ENCODE measurements at regions not wholly inside any gene's neighbourhood (a gene's known extent, or its start where the extent isn't known, plus 50 kb on each side); places are given as distances from the start of the nearest gene placed in this dataset.

DNA sequence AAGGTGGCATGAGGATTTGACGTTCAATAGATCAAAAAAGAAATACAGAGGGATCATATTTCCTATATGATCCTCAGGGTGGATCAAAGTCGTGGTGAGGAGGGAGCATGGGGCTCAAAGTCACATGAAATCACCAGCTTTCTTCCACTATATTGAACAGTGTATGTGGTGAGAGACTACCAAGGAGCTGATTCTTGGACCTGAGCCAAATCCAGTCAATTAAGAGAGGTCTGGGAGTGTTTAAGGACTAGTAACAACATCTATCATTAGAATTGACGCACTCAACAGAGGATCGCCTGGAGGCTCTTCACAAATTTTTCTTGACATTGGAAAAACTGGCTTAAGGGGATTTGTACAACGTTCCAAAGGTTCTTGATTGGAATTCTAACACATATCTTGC is 267.7 kb upstream of the PROX1 start:
- intact Hi-C loops (cut with DNase I), result no loop called here
- ATAC-seq, result no peak
- no peaks in the 10 kb centered on the region for H3K36me3 ChIP-seq
- H3K27ac ChIP-seq, result no peak overlapping the region
- no peaks in the 10 kb centered on the region for H3K4me1 ChIP-seq
- no peak overlapping the region for H3K4me3 ChIP-seq
- TF ChIP-seq, protein P1, sequence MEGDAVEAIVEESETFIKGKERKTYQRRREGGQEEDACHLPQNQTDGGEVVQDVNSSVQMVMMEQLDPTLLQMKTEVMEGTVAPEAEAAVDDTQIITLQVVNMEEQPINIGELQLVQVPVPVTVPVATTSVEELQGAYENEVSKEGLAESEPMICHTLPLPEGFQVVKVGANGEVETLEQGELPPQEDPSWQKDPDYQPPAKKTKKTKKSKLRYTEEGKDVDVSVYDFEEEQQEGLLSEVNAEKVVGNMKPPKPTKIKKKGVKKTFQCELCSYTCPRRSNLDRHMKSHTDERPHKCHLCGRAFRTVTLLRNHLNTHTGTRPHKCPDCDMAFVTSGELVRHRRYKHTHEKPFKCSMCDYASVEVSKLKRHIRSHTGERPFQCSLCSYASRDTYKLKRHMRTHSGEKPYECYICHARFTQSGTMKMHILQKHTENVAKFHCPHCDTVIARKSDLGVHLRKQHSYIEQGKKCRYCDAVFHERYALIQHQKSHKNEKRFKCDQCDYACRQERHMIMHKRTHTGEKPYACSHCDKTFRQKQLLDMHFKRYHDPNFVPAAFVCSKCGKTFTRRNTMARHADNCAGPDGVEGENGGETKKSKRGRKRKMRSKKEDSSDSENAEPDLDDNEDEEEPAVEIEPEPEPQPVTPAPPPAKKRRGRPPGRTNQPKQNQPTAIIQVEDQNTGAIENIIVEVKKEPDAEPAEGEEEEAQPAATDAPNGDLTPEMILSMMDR (IDR thresholded peaks at IDR 0.05), result no peak
- no peaks in the 10 kb centered on the region for H3K27me3 ChIP-seq (ENCODE audit: low read depth)
- DNase-seq, result no peak
- H3K9me3 ChIP-seq, result no peaks in the 10 kb centered on the region

- Histone ChIP-seq H3K9me3 (no peaks in the 10 kb centered on the region), H3K4me1 (peaks cover 4% of the 10 kb centered on the region), H3K36me3 (no peaks in the 10 kb centered on the region), H3K27me3 (ENCODE audit: low read depth) (no peaks in the 10 kb centered on the region), H3K27ac (no peak overlapping the region), H3K4me3 (no peak overlapping the region)
- ATAC-seq (no peak), DNase-seq (no peak)
- intact Hi-C loops (cut with DNase I), result no loop called here
- TF ChIP-seq, protein P1 (IDR thresholded peaks at IDR 0.05), result no peak
Measured at GRCh38 chr1:213723187-213723586, 264.6 kb upstream of the PROX1 start.

GRCh38 chr1:213724640-213725536 is 262.9 kb upstream of the PROX1 start:
- Histone ChIP-seq H3K4me1 (peaks cover 4% of the 10 kb centered on the region), H3K4me3 (no peak overlapping the region), H3K36me3 (no peaks in the 10 kb centered on the region), H3K27ac (no peak overlapping the region), H3K27me3 (ENCODE audit: low read depth) (no peaks in the 10 kb centered on the region), H3K9me3 (no peaks in the 10 kb centered on the region)
- TF ChIP-seq, protein P1 (IDR thresholded peaks at IDR 0.05), result no peak
- no peak for DNase-seq
- intact Hi-C loops (cut with DNase I), result no loop called here
- ATAC-seq, result peak; percentile 65 to 69

DNA sequence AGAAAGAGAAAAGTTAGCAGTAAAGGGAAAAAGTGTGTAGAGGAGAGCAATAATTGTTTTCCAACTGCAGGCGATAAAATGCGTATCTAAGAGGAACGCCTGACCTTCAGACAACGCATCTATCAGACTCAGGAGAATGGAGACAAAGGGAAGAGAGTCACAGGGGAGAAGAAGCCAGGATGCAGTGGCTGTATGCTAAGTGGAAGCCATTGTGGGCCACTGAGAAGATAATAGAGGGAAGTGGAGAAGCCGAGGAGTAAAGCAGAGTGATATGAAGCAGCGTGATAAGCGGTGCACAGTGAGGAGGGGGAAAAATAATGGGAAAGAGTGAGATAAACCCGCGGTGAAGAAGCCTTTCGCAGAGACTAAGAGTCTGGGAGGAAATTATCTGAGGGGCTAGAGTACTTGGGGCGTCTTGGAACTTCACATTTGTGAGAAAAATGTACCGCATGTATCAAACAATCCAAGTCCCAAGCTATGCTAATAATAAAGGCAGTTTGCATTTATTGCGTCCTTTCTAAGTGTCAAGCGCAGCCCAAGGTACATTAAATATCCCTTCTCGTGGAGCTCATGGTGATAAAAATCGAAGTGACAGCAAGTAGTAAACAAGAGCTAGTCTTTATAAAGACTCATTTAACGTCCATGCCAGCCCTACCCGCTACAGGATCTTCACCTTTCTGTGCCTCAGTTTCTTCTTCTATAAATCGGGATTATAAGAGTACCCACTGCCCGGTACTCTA is 259.8 kb upstream of the PROX1 start:
- H3K9me3 ChIP-seq, result no peaks in the 10 kb centered on the region
- no peaks in the 10 kb centered on the region for H3K27me3 ChIP-seq (ENCODE audit: low read depth)
- H3K36me3 ChIP-seq, result no peaks in the 10 kb centered on the region
- DNase-seq, result no peak
- peaks cover 4% of the 10 kb centered on the region for H3K4me1 ChIP-seq
- TF ChIP-seq, protein P1 (IDR thresholded peaks at IDR 0.05), result no peak
- no peak for ATAC-seq
- no peak overlapping the region for H3K27ac ChIP-seq
- intact Hi-C loops (cut with DNase I), result no loop called here
- H3K4me3 ChIP-seq, result no peak overlapping the region

DNA sequence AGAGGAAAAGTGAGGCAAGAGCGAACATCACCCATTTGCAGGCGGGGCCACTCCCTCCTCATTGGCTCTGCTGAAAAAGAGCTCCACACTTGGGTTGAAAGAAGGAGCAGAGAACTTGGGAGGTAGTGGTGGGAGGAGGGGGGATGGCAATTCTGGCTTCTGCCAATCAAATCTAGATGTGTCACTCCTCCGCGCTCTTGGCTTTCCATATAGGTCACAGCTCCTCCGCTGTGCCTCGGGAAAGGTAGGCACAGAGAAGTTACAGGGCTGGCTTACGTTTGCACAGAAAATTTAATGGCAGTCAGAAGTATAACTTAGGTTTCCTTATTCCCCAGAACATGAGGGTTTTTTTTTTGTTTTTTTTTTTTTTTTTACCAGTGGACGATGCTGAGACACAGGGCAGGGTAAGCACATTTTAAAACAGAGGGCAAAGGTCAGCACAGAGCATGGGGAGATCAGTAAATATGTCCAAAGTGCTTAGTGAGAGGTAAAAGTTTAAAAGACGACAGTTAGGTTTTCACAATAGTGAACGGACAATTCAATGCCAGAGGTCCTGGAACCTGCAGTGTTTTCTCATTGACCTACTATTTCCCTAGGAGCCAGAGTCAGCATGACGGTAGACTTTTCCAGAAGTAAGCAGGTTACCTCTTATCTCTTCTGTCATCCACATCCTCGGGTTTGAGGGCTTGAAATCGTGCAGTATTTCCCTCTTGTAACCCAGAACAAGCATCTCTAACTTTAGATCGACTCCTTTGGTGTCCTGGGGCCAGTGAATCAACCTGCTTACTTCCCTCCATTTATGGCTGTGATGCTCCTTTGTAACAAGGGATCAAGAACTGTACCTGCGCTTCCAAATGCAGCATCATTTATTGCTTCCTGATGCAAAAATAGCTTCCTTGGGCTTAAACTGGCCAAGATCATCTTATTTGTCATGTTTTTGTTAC is 258.9 kb upstream of the PROX1 start:
- no peaks in the 10 kb centered on the region for H3K36me3 ChIP-seq
- TF ChIP-seq, protein P1 (IDR thresholded peaks at IDR 0.05), result no peak
- no peaks in the 10 kb centered on the region for H3K9me3 ChIP-seq
- H3K27me3 ChIP-seq (ENCODE audit: low read depth), result no peaks in the 10 kb centered on the region
- ATAC-seq (no peak), DNase-seq (no peak)
- intact Hi-C loops (cut with DNase I), result no loop called here
- H3K4me1 ChIP-seq, result peaks cover 4% of the 10 kb centered on the region
- H3K4me3 ChIP-seq, result no peak overlapping the region
- no peak overlapping the region for H3K27ac ChIP-seq

All from lower lobe of right lung (tissue), 2 donors.